ENCODE measurements at regions not wholly inside any gene's neighbourhood (a gene's known extent, or its start where the extent isn't known, plus 50 kb on each side); places are given as distances from the start of the nearest gene placed in this dataset.

- no peak for DNase-seq
Measured at GRCh38 chr10:91335147-91335546, 75.0 kb upstream of the HECTD2 start.

GRCh38 chr10:91339729-91340128 is 70.4 kb upstream of the HECTD2 start:
- DNase-seq, result peak in 1 of 3 donors; percentile 19

- DNase-seq, result peak; percentile 35 to 87 (median 67)
Measured at GRCh38 chr10:91340613-91341362, 69.4 kb upstream of the HECTD2 start.

- no peak for DNase-seq
Measured at GRCh38 chr10:91341686-91342085, 68.5 kb upstream of the HECTD2 start.

GRCh38 chr10:91343010-91343409 is 67.1 kb upstream of the HECTD2 start:
- no peak for DNase-seq

- no peak for DNase-seq
Measured at GRCh38 chr10:91344117-91344856, 65.9 kb upstream of the HECTD2 start.

- DNase-seq, result no peak
Measured at GRCh38 chr10:91345716-91346115, 64.4 kb upstream of the HECTD2 start.

- no peak for DNase-seq
Measured at GRCh38 chr10:91347529-91347928, 62.6 kb upstream of the HECTD2 start.

GRCh38 chr10:91349381-91349780 is 60.8 kb upstream of the HECTD2 start:
- DNase-seq, result peak; percentile 16 to 84 (median 20)

- DNase-seq, result no peak
Measured at GRCh38 chr10:91350651-91351081, 59.5 kb upstream of the HECTD2 start.

- no peak for DNase-seq
Measured at GRCh38 chr10:91352760-91353159, 57.4 kb upstream of the HECTD2 start.

GRCh38 chr10:91354166-91355075 is 55.7 kb upstream of the HECTD2 start:
- no peak for DNase-seq

- DNase-seq, result no peak
Measured at GRCh38 chr10:91355998-91356397, 54.1 kb upstream of the HECTD2 start.

- no peak for DNase-seq
Measured at GRCh38 chr10:91357497-91357896, 52.6 kb upstream of the HECTD2 start.
